ENCODE measurements at regions not wholly inside any gene's neighbourhood (a gene's known extent, or its start where the extent isn't known, plus 50 kb on each side); places are given as distances from the start of the nearest gene placed in this dataset.
A peak's percentile ranks its signal among the peaks of the same experiment; 100 is the strongest.

DNA sequence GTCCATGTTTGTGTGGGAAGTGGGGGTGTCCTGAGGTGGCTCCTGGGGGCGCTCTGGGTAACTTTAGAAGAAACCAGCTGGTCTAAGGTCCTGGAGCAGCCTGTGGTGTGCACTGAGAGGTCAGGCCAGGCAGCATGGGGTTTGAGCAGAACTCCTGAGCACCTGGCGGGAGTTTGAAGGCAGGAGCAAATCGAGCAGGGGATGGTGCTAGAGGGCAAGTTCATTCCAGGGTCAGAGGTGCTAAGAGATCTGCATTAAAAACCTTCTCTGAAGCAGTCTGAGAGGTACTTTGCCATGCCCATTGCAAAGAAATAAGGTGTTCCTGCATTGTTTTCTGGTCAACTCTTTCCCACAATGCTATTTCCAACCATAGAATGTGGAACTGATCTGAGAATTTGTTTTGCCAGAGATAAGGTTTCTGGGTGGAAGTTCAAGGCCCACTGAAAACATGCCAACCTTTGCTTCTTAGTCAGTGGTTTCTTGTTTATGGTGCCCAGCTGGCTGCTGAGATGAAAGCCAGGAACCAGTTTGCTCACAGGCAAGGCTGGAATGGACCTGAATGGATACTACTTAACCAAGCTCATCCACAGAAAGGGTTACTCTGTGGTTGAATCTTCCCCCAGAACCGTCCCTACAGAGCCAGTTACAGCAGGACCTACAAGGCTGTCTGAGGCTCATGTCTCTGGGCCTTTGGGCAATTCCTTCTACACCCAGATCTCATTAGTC is 136.3 kb upstream of the TMEM72 start:
- DNase-seq (ENCODE audit: low spot score) = no peak
- H3K9ac ChIP-seq (ENCODE audit: low read depth, low read length, poor library complexity) = no peak overlapping the region

DNA sequence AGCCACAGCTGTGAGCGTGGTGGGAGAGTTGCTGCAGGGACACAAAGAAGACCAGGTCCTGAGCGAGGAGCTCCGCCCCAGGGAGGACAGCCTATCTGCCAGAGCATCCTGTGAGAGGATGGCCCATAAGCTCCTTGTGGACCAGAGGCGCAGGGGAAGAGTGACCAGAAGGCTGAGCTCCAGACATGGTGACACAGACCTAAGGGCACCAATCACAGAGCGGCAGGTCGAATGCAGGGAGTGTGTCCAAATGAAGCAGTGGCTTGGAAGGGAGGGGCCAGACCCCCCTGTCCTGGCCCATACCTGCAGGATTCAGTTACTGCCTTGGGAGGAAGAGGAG is 135.8 kb upstream of the TMEM72 start:
- Histone ChIP-seq H4K8ac (ENCODE audit: low read depth, low read length) (no peak overlapping the region), H3K23ac (ENCODE audit: low read depth, low read length, poor library complexity) (peak overlapping the region; percentile 68), H3K9ac (ENCODE audit: low read depth, low read length, poor library complexity) (no peak overlapping the region), H3K4me2 (ENCODE audit: insufficient read depth, low read length, poor library complexity, severe bottlenecking) (no peak overlapping the region), H3K14ac (ENCODE audit: low read length) (no peak overlapping the region), H2BK5ac (ENCODE audit: low read length) (no peak overlapping the region), H3K79me1 (ENCODE audit: low read depth, low read length) (no peaks in the 10 kb centered on the region), H2AFZ (ENCODE audit: low read length) (no peak overlapping the region), H3K4ac (ENCODE audit: low read length) (peak overlapping the region; percentile 54), H3K27ac (replicated peaks; ENCODE audit: low read length) (no peak overlapping the region), H3K9me3 (replicated peaks in 1 of 2; ENCODE audit: control insufficient read depth in 2 of 2, insufficient read depth in 1 of 2, low read depth in 1 of 2, low read length in 2 of 2) (peaks cover 0 to 1% of the 10 kb centered on the region in 2 donors), H2BK12ac (ENCODE audit: low read length) (no peak overlapping the region), H3K4me1 (ENCODE audit: control insufficient read depth in 2 of 2, insufficient read depth in 1 of 2, low read depth in 1 of 2, low read length in 2 of 2) (no peaks in the 10 kb centered on the region), H2AK5ac (ENCODE audit: low read depth, low read length) (no peak overlapping the region), H3K4me3 (ENCODE audit: low read length in 2 of 2) (no peak overlapping the region), H3K36me3 (replicated peaks in 1 of 2; ENCODE audit: control insufficient read depth in 2 of 2, insufficient read depth in 2 of 2, low read length in 2 of 2) (no peaks in the 10 kb centered on the region), H2BK120ac (ENCODE audit: low read depth, low read length) (peak overlapping the region; percentile 68), H3K27me3 (ENCODE audit: control insufficient read depth in 3 of 3, insufficient read depth in 3 of 3, low read depth in 1 of 3, low read length in 3 of 3) (no peaks in the 10 kb centered on the region), H2BK15ac (ENCODE audit: low read length) (peak overlapping the region; percentile 82), H4K91ac (ENCODE audit: low read depth, low read length, poor library complexity) (no peak overlapping the region), H3K18ac (ENCODE audit: low read length) (peak overlapping the region; percentile 19)
- WGBS, 2 donors (ENCODE audit: extremely low coverage in 2 of 2, insufficient read length in 2 of 2, insufficient replicate concordance in 1 of 2) = no CpG with 5 or more reads among the region's 6 CpGs
- DNase-seq (ENCODE audit: low spot score) = no peak

More for the DNA sequence above, 136.3 kb upstream of the TMEM72 start:
- peaks cover 0 to 1% of the 10 kb centered on the region in 2 donors for H3K9me3 ChIP-seq (replicated peaks in 1 of 2; ENCODE audit: control insufficient read depth in 2 of 2, insufficient read depth in 1 of 2, low read depth in 1 of 2, low read length in 2 of 2)
- H2BK120ac ChIP-seq (ENCODE audit: low read depth, low read length) = peak overlapping the region; percentile 68
- H2AFZ ChIP-seq (ENCODE audit: low read length) = no peak overlapping the region
- no peak overlapping the region for H2BK12ac ChIP-seq (ENCODE audit: low read length)
- no peak overlapping the region for H4K8ac ChIP-seq (ENCODE audit: low read depth, low read length)
- no peak overlapping the region for H2BK5ac ChIP-seq (ENCODE audit: low read length)
- H2AK5ac ChIP-seq (ENCODE audit: low read depth, low read length) = no peak overlapping the region
- no peaks in the 10 kb centered on the region for H3K36me3 ChIP-seq (replicated peaks in 1 of 2; ENCODE audit: control insufficient read depth in 2 of 2, insufficient read depth in 2 of 2, low read length in 2 of 2)
- H3K79me1 ChIP-seq (ENCODE audit: low read depth, low read length) = no peaks in the 10 kb centered on the region
- no peak overlapping the region for H3K27ac ChIP-seq (replicated peaks; ENCODE audit: low read length)
- WGBS, 2 donors (ENCODE audit: extremely low coverage in 2 of 2, insufficient read length in 2 of 2, insufficient replicate concordance in 1 of 2) = no CpG with 5 or more reads among the region's 4 CpGs
- H3K23ac ChIP-seq (ENCODE audit: low read depth, low read length, poor library complexity) = peak overlapping the region; percentile 68
- no peaks in the 10 kb centered on the region for H3K27me3 ChIP-seq (ENCODE audit: control insufficient read depth in 3 of 3, insufficient read depth in 3 of 3, low read depth in 1 of 3, low read length in 3 of 3)
- no peaks in the 10 kb centered on the region for H3K4me1 ChIP-seq (ENCODE audit: control insufficient read depth in 2 of 2, insufficient read depth in 1 of 2, low read depth in 1 of 2, low read length in 2 of 2)
- H3K4me2 ChIP-seq (ENCODE audit: insufficient read depth, low read length, poor library complexity, severe bottlenecking) = no peak overlapping the region
- H3K18ac ChIP-seq (ENCODE audit: low read length) = peak overlapping the region; percentile 19
- H3K4me3 ChIP-seq (ENCODE audit: low read length in 2 of 2) = no peak overlapping the region
- peak overlapping the region; percentile 54 for H3K4ac ChIP-seq (ENCODE audit: low read length)
- peak overlapping the region; percentile 82 for H2BK15ac ChIP-seq (ENCODE audit: low read length)
- H3K14ac ChIP-seq (ENCODE audit: low read length) = no peak overlapping the region
- no peak overlapping the region for H4K91ac ChIP-seq (ENCODE audit: low read depth, low read length, poor library complexity)

DNA sequence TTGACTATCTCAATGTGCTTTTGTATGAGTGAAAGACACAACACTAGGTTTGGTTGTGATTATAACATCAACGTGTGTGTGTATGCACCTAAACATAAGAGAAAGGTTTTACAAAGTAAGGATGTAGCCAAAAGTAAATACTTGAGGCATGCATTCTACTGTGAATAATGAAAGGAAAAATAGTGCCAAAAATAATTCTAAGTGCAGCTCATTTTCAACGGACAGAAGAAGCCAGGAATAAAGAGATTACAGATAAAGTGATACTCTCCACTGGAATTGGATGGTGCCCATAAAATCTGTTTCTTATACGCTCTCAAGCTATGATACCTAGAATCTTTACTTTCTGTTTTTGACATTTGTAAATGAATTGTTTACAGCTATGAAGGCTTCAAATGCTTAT is 135.0 kb upstream of the TMEM72 start:
- DNase-seq (ENCODE audit: low spot score) = no peak
- H2BK15ac ChIP-seq (ENCODE audit: low read length) = no peak overlapping the region
- no peak overlapping the region for H2BK12ac ChIP-seq (ENCODE audit: low read length)
- no peak overlapping the region for H2AK5ac ChIP-seq (ENCODE audit: low read depth, low read length)
- no peak overlapping the region for H3K4ac ChIP-seq (ENCODE audit: low read length)
- H3K9me3 ChIP-seq (replicated peaks in 1 of 2; ENCODE audit: control insufficient read depth in 2 of 2, insufficient read depth in 1 of 2, low read depth in 1 of 2, low read length in 2 of 2) = peaks cover 0 to 1% of the 10 kb centered on the region in 2 donors
- no peak overlapping the region for H2BK120ac ChIP-seq (ENCODE audit: low read depth, low read length)
- H3K23ac ChIP-seq (ENCODE audit: low read depth, low read length, poor library complexity) = no peak overlapping the region
- no peak overlapping the region for H2BK5ac ChIP-seq (ENCODE audit: low read length)
- no peaks in the 10 kb centered on the region for H3K27me3 ChIP-seq (ENCODE audit: control insufficient read depth in 3 of 3, insufficient read depth in 3 of 3, low read depth in 1 of 3, low read length in 3 of 3)
- no peak overlapping the region for H3K18ac ChIP-seq (ENCODE audit: low read length)
- H3K79me1 ChIP-seq (ENCODE audit: low read depth, low read length) = no peaks in the 10 kb centered on the region
- no peaks in the 10 kb centered on the region for H3K4me1 ChIP-seq (ENCODE audit: control insufficient read depth in 2 of 2, insufficient read depth in 1 of 2, low read depth in 1 of 2, low read length in 2 of 2)
- WGBS, 2 donors (ENCODE audit: extremely low coverage in 2 of 2, insufficient read length in 2 of 2, insufficient replicate concordance in 1 of 2) = no CpG with 5 or more reads among the region's 3 CpGs
- no peak overlapping the region for H4K8ac ChIP-seq (ENCODE audit: low read depth, low read length)
- no peak overlapping the region for H4K91ac ChIP-seq (ENCODE audit: low read depth, low read length, poor library complexity)
- no peaks in the 10 kb centered on the region for H3K36me3 ChIP-seq (replicated peaks in 1 of 2; ENCODE audit: control insufficient read depth in 2 of 2, insufficient read depth in 2 of 2, low read length in 2 of 2)
- H3K4me2 ChIP-seq (ENCODE audit: insufficient read depth, low read length, poor library complexity, severe bottlenecking) = no peak overlapping the region
- H3K14ac ChIP-seq (ENCODE audit: low read length) = no peak overlapping the region
- no peak overlapping the region for H2AFZ ChIP-seq (ENCODE audit: low read length)
- no peak overlapping the region for H3K27ac ChIP-seq (replicated peaks; ENCODE audit: low read length)
- no peak overlapping the region for H3K9ac ChIP-seq (ENCODE audit: low read depth, low read length, poor library complexity)
- H3K4me3 ChIP-seq (ENCODE audit: low read length in 2 of 2) = no peak overlapping the region

DNA sequence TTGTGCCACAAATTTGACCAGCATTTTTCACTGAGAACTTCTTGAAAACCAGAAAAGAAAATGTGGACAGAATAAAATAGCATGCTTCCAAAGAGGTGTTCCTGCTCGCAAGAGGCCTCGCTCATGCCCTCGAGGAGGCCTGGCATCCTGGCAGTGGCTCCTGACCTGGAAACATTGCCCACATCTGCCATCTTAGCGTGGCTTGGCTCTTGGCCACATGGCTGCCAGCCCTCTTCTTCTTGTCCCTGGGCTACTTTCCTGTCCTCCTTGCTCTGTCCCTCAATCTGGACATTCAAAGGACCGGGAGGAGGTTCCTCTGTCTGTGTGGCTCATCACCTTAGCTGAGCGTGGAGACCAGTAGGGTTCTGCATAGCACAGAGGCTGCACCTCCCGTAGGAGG is 131.6 kb upstream of the TMEM72 start:
- no CpG with 5 or more reads among the region's 7 CpGs for WGBS, 2 donors (ENCODE audit: extremely low coverage in 2 of 2, insufficient read length in 2 of 2, insufficient replicate concordance in 1 of 2)
- H2BK12ac ChIP-seq (ENCODE audit: low read length) = no peak overlapping the region
- H3K4me2 ChIP-seq (ENCODE audit: insufficient read depth, low read length, poor library complexity, severe bottlenecking) = no peak overlapping the region
- H3K4me1 ChIP-seq (ENCODE audit: control insufficient read depth in 2 of 2, insufficient read depth in 1 of 2, low read depth in 1 of 2, low read length in 2 of 2) = no peaks in the 10 kb centered on the region
- no peaks in the 10 kb centered on the region for H3K36me3 ChIP-seq (replicated peaks in 1 of 2; ENCODE audit: control insufficient read depth in 2 of 2, insufficient read depth in 2 of 2, low read length in 2 of 2)
- H3K27me3 ChIP-seq (ENCODE audit: control insufficient read depth in 3 of 3, insufficient read depth in 3 of 3, low read depth in 1 of 3, low read length in 3 of 3) = no peaks in the 10 kb centered on the region
- peak overlapping the region; percentile 5 for H3K18ac ChIP-seq (ENCODE audit: low read length)
- no peak overlapping the region for H4K91ac ChIP-seq (ENCODE audit: low read depth, low read length, poor library complexity)
- no peak overlapping the region for H3K27ac ChIP-seq (replicated peaks; ENCODE audit: low read length)
- no peak overlapping the region for H3K4ac ChIP-seq (ENCODE audit: low read length)
- H2AK5ac ChIP-seq (ENCODE audit: low read depth, low read length) = no peak overlapping the region
- H2AFZ ChIP-seq (ENCODE audit: low read length) = no peak overlapping the region
- H3K79me1 ChIP-seq (ENCODE audit: low read depth, low read length) = no peaks in the 10 kb centered on the region
- H2BK15ac ChIP-seq (ENCODE audit: low read length) = peak overlapping the region; percentile 14
- DNase-seq (ENCODE audit: low spot score) = no peak
- no peak overlapping the region for H3K14ac ChIP-seq (ENCODE audit: low read length)
- no peak overlapping the region for H3K23ac ChIP-seq (ENCODE audit: low read depth, low read length, poor library complexity)
- H3K4me3 ChIP-seq (ENCODE audit: low read length in 2 of 2) = no peak overlapping the region
- no peak overlapping the region for H2BK5ac ChIP-seq (ENCODE audit: low read length)
- H3K9me3 ChIP-seq (replicated peaks in 1 of 2; ENCODE audit: control insufficient read depth in 2 of 2, insufficient read depth in 1 of 2, low read depth in 1 of 2, low read length in 2 of 2) = peaks cover 0 to 1% of the 10 kb centered on the region in 2 donors
- H3K9ac ChIP-seq (ENCODE audit: low read depth, low read length, poor library complexity) = no peak overlapping the region
- H4K8ac ChIP-seq (ENCODE audit: low read depth, low read length) = no peak overlapping the region
- no peak overlapping the region for H2BK120ac ChIP-seq (ENCODE audit: low read depth, low read length)

All from neuronal stem cell (in vitro differentiated cells).